Upper lobe of left lung (tissue), 6 donors: ENCODE measurements at regions not wholly inside any gene's neighbourhood (a gene's known extent, or its start where the extent isn't known, plus 50 kb on each side); places are given as distances from the start of the nearest gene placed in this dataset.

ENCODE experiments used
- ATAC-seq, 2 donors: fragments of 200-7000 bp; cut with Tn5 transposase; one replicate each; pipeline ENCODE4 v1.9.1; 2022; ENCODE audit warnings: mild to moderate bottlenecking in 2 of 2, moderate library complexity in 2 of 2; ENCODE audit not compliant: low FRiP score in 2 of 2
- DNase-seq, 2 donors: peaks; one replicate each; pipeline ENCODE4 v3.0.0-alpha.2; 2019 to 2020
- H3K27ac ChIP-seq, 4 donors: fragments of 200-600 bp; sonication (generic); one replicate each; pipeline ENCODE4 v1.5.1; 2016 to 2019
- H3K27me3 ChIP-seq, 4 donors: fragments of 200-600 bp; sonication (generic); one replicate each; pipeline ENCODE4 v1.5.1; 2017 to 2019
- H3K36me3 ChIP-seq, 4 donors: fragments of 200-600 bp; sonication (generic); one replicate each; pipeline ENCODE4 v1.5.1; 2016 to 2019
- H3K4me1 ChIP-seq, 4 donors: fragments of 200-600 bp; sonication (generic); one replicate each; pipeline ENCODE4 v1.5.1; 2018 to 2019
- H3K4me3 ChIP-seq, 4 donors: fragments of 200-600 bp; sonication (generic); one replicate each; pipeline ENCODE4 v1.5.1; 2017 to 2019; ENCODE audit warnings: mild to moderate bottlenecking in 2 of 4, moderate library complexity in 1 of 4
- H3K9me3 ChIP-seq, 4 donors: fragments of 200-600 bp; sonication (generic); one replicate each; pipeline ENCODE4 v1.5.1; 2018 to 2019
- CTCF ChIP-seq, 6 experiments: fragments of 450-650 bp in 4 of 6; fragments of 200-600 bp in 2 of 6; sonication (generic) in 2 of 6; IDR thresholded peaks; one replicate each; pipeline ENCODE4 v1.5.1; 2016 to 2019; ENCODE audit warnings: antibody characterized with exemption in 6 of 6
- EP300 ChIP-seq, 4 donors: sonication (generic); formaldehyde crosslinking; IDR thresholded peaks; one replicate each; pipeline ENCODE4 v1.5.1; 2017; ENCODE audit warnings: antibody characterized with exemption in 4 of 4, control low read depth in 2 of 4
- POLR2A ChIP-seq, 4 donors: fragments of 450-650 bp; IDR thresholded peaks; one replicate each; pipeline ENCODE4 v1.5.1; 2016 to 2017; ENCODE audit warnings: antibody characterized with exemption in 4 of 4, mild to moderate bottlenecking in 2 of 4
- POLR2AphosphoS5 ChIP-seq, 2 donors: sonication (generic); formaldehyde crosslinking; IDR thresholded peaks; one replicate each; pipeline ENCODE4 v1.5.1; 2017; ENCODE audit warnings: antibody characterized with exemption in 2 of 2
- WGBS, 2 donors: methylation state at CpG; one replicate each; pipeline ENCODE4 v1.1.5; 2017 to 2018; 5-methylcytosine and 5-hydroxymethylcytosine counted together
- donor health status: DM: no; HTN: no; CAD: no; lungs with moderate emphysema.
- donor health status: DM: no; HTN: yes; CAD: no; lungs with severe emphysema.

GRCh38 chr11:69423181-69423580 lies 58.3 kb upstream of the LINC01488 start:
- H3K36me3 ChIP-seq, result no peaks in the 10 kb centered on the region

DNA sequence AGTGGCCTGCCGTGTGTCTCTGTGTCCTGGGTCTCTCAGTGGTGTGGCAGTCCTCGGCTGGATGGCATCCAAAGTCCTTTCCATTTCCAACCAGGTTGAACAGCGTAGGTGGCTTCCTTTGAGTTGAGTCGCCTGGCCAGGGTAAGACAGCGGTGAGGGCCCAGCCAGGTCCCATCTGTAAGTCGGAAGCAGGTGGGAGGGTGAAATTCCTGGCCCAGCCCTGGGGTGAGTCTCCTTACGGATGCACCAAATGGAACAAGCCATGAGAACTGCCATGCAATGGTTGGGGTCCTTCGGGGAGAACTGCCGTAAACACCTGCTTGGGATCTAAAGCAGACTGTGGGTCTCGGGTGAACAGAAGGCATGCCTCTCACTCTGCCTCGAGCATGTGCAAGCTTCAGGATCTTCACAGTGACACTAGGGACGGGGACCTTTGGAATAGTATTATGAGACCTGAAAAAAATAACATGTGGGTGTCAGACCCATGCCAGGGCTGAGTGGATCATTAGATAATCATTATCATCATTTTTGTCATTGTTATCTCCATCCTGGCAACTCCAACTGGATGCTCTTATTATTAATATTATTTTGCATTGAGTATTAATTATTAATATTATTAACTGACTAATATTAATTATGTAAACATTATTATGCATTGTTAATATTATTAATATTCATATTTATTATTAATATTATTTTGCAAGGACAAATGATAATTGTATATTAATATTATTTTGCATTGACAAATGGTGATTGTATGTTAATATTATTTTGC lies 57.7 kb upstream of the LINC01488 start:
- H3K4me1 ChIP-seq, result peaks cover 7 to 17% (median 11%) of the 10 kb centered on the region in 4 donors

More at GRCh38 chr11:69423181-69423580, 58.3 kb upstream of the LINC01488 start:
- H3K4me1 ChIP-seq, result peaks cover 7 to 17% (median 11%) of the 10 kb centered on the region in 4 donors
- 94% methylated on average over 12 to 13 of the region's 13 CpGs for WGBS, 2 donors
- ATAC-seq, result no peak
- H3K4me3 ChIP-seq, result no peak overlapping the region
- TF ChIP-seq EP300 (IDR thresholded peaks at IDR 0.05), result no peak
- no peak for TF ChIP-seq POLR2AphosphoS5 (IDR thresholded peaks at IDR 0.05)
- TF ChIP-seq POLR2A (IDR thresholded peaks at IDR 0.05), result no peak
- no peak for TF ChIP-seq CTCF (IDR thresholded peaks at IDR 0.05)
- no peak overlapping the region for H3K27ac ChIP-seq
- DNase-seq, result no peak
- no peaks in the 10 kb centered on the region for H3K27me3 ChIP-seq
- H3K9me3 ChIP-seq, result peaks cover 0 to 6% (median 6%) of the 10 kb centered on the region in 4 donors

GRCh38 chr11:69424748-69425147 lies 56.7 kb upstream of the LINC01488 start:
- TF ChIP-seq EP300 (IDR thresholded peaks at IDR 0.05) (no peak), CTCF (IDR thresholded peaks at IDR 0.05) (no peak), POLR2A (IDR thresholded peaks at IDR 0.05) (no peak), POLR2AphosphoS5 (IDR thresholded peaks at IDR 0.05) (no peak)
- Histone ChIP-seq H3K4me1 (peaks cover 7 to 14% (median 11%) of the 10 kb centered on the region in 4 donors), H3K9me3 (peaks cover 0 to 6% (median 6%) of the 10 kb centered on the region in 4 donors), H3K27me3 (no peaks in the 10 kb centered on the region), H3K4me3 (no peak overlapping the region), H3K27ac (no peak overlapping the region), H3K36me3 (no peaks in the 10 kb centered on the region)
- DNase-seq (no peak), ATAC-seq (no peak)
- WGBS, 2 donors, result 92 to 95% methylated on average over 3 of the region's 3 CpGs

More for the DNA sequence above, 57.7 kb upstream of the LINC01488 start:
- Histone ChIP-seq H3K27me3 (no peaks in the 10 kb centered on the region), H3K36me3 (no peaks in the 10 kb centered on the region), H3K27ac (no peak overlapping the region), H3K9me3 (peaks cover 0 to 6% (median 6%) of the 10 kb centered on the region in 4 donors), H3K4me3 (no peak overlapping the region)
- 94 to 96% methylated on average over 2 to 12 of the region's 12 CpGs for WGBS, 2 donors
- TF ChIP-seq EP300 (IDR thresholded peaks at IDR 0.05), result no peak
- no peak for TF ChIP-seq POLR2A (IDR thresholded peaks at IDR 0.05)
- TF ChIP-seq POLR2AphosphoS5 (IDR thresholded peaks at IDR 0.05), result no peak
- no peak for TF ChIP-seq CTCF (IDR thresholded peaks at IDR 0.05)
- no peak for ATAC-seq
- no peak for DNase-seq

GRCh38 chr11:69425444-69425843 lies 56.0 kb upstream of the LINC01488 start:
- ATAC-seq, result no peak
- peaks cover 6 to 7% (median 6%) of the 10 kb centered on the region in 4 donors for H3K4me1 ChIP-seq
- no peak overlapping the region for H3K4me3 ChIP-seq
- H3K9me3 ChIP-seq, result peaks cover 0 to 6% (median 6%) of the 10 kb centered on the region in 4 donors
- TF ChIP-seq POLR2A (IDR thresholded peaks at IDR 0.05), result no peak
- no peak for TF ChIP-seq CTCF (IDR thresholded peaks at IDR 0.05)
- H3K27me3 ChIP-seq, result no peaks in the 10 kb centered on the region
- DNase-seq, result no peak
- no peak overlapping the region for H3K27ac ChIP-seq
- H3K36me3 ChIP-seq, result no peaks in the 10 kb centered on the region
- WGBS, 2 donors, result 90 to 91% methylated on average over 7 of the region's 7 CpGs
